ENCODE measurements at regions not wholly inside any gene's neighbourhood (a gene's known extent, or its start where the extent isn't known, plus 50 kb on each side); places are given as distances from the start of the nearest gene placed in this dataset.

GRCh38 chr1:29584362-29584761, 348.0 kb downstream of the PTPRU start:
- no peak for DNase-seq (ENCODE audit: low read depth in 2 of 2)

- no peak for DNase-seq (ENCODE audit: low read depth in 2 of 2)
Observed at GRCh38 chr1:29583727-29584126, 347.4 kb downstream of the PTPRU start.

GRCh38 chr1:29581256-29581655, 344.9 kb downstream of the PTPRU start:
- DNase-seq (ENCODE audit: low read depth in 2 of 2): no peak

GRCh38 chr1:29579821-29580425, 343.6 kb downstream of the PTPRU start:
- peak; percentile 21 to 53 for DNase-seq (ENCODE audit: low read depth in 2 of 2)

- no peak for DNase-seq (ENCODE audit: low read depth in 2 of 2)
Observed at GRCh38 chr1:29577512-29577911, 341.2 kb downstream of the PTPRU start.

GRCh38 chr1:29576510-29576909, 340.2 kb downstream of the PTPRU start:
- DNase-seq (ENCODE audit: low read depth in 2 of 2): no peak

- DNase-seq (ENCODE audit: low read depth in 2 of 2): no peak
Observed at GRCh38 chr1:29575826-29576225, 339.5 kb downstream of the PTPRU start.

- peak in 1 of 2 donors; percentile 29 for DNase-seq (ENCODE audit: low read depth in 2 of 2)
Observed at GRCh38 chr1:29575277-29575676, 339.0 kb downstream of the PTPRU start.

- no peak for DNase-seq (ENCODE audit: low read depth in 2 of 2)
Observed at GRCh38 chr1:29574871-29575270, 338.5 kb downstream of the PTPRU start.

- DNase-seq (ENCODE audit: low read depth in 2 of 2): peak; percentile 10 to 92
Observed at GRCh38 chr1:29569971-29570634, 333.8 kb downstream of the PTPRU start.

GRCh38 chr1:29567257-29567656, 330.9 kb downstream of the PTPRU start:
- DNase-seq (ENCODE audit: low read depth in 2 of 2): no peak

- no peak for DNase-seq (ENCODE audit: low read depth in 2 of 2)
Observed at GRCh38 chr1:29565490-29565889, 329.2 kb downstream of the PTPRU start.

- DNase-seq (ENCODE audit: low read depth in 2 of 2): peak; percentile 53 to 95
Observed at GRCh38 chr1:29563571-29563970, 327.2 kb downstream of the PTPRU start.

- peak in 1 of 2 donors; percentile 25 for DNase-seq (ENCODE audit: low read depth in 2 of 2)
Observed at GRCh38 chr1:29563092-29563491, 326.8 kb downstream of the PTPRU start.

GRCh38 chr1:29559056-29559455, 322.7 kb downstream of the PTPRU start:
- no peak for DNase-seq (ENCODE audit: low read depth in 2 of 2)

- DNase-seq (ENCODE audit: low read depth in 2 of 2): no peak
Observed at GRCh38 chr1:29557701-29558600, 321.6 kb downstream of the PTPRU start.

GRCh38 chr1:29557066-29557465, 320.7 kb downstream of the PTPRU start:
- no peak for DNase-seq (ENCODE audit: low read depth in 2 of 2)

- no peak for DNase-seq (ENCODE audit: low read depth in 2 of 2)
Observed at GRCh38 chr1:29556657-29557056, 320.3 kb downstream of the PTPRU start.

GRCh38 chr1:29555043-29555620, 318.8 kb downstream of the PTPRU start:
- no peak for DNase-seq (ENCODE audit: low read depth in 2 of 2)

- no peak for DNase-seq (ENCODE audit: low read depth in 2 of 2)
Observed at GRCh38 chr1:29554208-29554778, 318.0 kb downstream of the PTPRU start.

GRCh38 chr1:29551123-29551936, 315.0 kb downstream of the PTPRU start:
- no peak for DNase-seq (ENCODE audit: low read depth in 2 of 2)

Measured in lung microvascular endothelial cell (primary cell).